ENCODE measurements at regions not wholly inside any gene's neighbourhood (a gene's known extent, or its start where the extent isn't known, plus 50 kb on each side); places are given as distances from the start of the nearest gene placed in this dataset.
"Not testable (repeated sequence)": the region's sequence is repeated elsewhere in the genome, so short reads cannot be mapped to it uniquely, and the experiment has no call there.

DNA sequence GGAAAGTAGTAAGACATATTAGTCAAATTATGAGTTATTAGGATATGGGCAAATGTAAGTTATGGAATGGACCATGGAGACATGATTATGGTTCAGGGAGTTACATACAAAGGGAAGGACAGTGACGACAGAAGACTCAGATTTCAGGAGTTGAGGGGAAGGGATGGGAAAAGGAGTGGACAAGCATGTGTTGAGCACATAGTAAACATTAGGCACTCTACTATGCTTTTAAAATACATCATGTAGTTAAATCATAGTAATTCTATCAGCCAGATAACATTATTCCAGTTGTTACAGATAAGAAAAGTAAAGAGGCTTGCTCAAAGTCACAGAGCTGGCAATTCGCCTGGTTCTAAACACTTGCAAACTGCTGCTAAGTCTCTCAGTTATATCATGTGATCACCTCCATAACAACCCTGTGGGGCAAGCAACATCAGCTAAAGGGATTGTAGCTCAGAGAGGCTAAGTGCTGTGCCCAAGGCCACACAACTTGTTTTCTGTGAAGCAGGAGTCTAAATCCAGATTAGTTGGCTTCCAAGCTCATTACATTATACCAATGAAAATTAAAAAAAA lies 115.2 kb upstream of the MDFIC start:
- DNase-seq: no peak

DNA sequence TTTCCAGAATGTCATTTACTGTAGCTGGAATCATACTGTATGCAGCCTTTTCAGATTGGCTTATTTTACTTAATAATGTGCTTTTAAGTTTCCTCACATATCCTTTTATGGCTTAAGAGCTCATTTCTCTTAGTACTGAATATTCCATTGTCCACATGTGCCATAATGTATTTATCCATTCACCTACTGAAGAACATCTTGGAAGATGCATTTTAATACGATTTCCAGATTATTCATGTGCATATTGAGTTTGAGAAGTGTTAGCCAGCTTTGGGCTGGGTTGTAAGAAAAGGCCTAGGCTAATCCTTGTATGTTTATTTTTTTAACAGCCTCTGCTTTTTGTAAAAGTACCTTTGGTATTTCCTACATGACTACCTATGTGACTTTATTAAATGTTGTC lies 109.3 kb upstream of the MDFIC start:
- no peak for DNase-seq

DNA sequence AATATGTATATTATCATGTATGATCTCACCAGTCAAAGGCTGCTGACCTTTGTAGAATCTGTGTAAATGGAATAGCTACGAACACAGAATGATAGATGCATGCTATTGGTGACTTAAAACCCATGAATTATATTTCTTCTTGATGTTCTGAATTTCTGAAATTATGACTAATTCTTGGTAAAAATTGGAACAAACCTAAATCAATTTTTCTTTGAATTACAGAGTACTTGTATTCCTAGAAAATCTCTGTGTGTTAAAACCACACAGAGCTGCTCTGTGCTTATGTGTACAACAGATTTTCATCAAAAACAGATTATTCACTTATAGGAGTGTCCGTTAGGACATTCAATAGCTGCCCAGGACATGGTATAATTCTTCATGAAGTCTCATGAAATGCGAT lies 108.3 kb upstream of the MDFIC start:
- DNase-seq: no peak

DNA sequence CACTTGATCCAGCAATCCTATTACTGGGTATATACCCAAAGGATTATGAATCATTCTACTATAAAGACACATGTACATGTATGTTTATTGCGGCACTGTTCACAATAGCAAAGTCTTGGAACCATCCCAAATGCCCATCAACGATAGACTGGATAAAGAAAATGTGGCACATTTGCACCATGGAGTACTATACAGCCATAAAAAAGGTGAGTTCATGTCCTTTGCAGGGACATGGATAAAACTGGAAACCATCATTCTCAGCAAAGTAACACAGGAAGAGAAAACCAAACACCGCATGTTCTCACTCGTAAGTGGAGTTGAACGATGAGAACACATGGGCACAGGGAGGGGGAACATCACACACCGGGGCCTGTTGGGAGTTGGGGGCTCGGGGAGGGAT lies 104.9 kb upstream of the MDFIC start:
- not testable (repeated sequence) for DNase-seq

DNA sequence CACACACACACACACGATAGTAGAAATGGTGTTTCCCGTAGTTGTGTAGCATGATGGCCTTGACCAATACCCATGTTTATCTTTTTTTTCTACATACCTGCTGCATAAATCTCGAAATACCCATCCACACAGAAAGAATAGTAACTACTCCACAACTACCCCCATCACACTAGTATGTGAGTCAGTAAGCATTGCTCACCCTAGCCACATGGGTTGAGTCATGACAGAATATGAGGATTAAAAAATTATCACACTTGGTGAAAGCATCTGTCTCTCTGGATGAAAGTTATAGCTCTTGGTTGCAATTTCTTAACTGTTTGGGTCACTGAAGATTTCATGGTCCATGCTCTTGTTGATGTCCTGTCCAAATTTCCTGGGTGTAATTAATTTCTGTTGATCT lies 103.4 kb upstream of the MDFIC start:
- peak in 1 of 56 donors; percentile 0 for DNase-seq

DNA sequence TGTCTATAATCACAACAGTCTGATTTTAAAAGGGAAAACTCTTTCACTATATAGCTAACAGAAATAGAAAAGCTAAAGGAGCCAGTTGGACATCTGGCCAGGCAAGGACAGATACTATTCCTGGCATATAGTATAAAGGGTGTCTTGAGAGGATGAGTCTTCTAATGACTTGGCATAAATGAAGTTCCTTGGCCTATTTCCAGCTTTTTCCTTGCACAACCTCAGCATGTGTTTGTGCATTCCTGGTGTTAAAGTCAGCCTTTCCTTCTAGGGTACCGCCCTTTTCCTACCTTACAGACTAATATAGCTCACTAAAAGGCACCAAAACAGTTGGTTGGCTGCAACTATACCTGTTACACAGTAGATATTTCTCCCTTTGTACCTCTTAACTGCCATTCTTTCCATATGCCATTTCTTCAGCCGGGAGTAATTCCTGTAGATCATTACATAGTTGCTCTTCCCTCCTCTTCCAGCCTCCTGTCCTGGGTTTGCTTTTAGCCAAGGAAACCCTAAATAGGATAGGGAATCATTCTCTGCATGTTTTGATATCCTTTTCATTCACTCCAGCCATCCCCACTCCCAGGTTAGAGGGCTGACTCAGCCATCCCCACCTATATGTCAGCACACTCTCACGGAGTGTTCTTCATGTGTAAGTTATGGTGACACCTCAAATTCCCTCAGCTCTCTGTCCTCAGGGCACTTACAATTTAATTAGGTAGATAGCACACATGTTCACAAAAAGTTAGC lies 102.1 kb upstream of the MDFIC start:
- no peak for DNase-seq

DNA sequence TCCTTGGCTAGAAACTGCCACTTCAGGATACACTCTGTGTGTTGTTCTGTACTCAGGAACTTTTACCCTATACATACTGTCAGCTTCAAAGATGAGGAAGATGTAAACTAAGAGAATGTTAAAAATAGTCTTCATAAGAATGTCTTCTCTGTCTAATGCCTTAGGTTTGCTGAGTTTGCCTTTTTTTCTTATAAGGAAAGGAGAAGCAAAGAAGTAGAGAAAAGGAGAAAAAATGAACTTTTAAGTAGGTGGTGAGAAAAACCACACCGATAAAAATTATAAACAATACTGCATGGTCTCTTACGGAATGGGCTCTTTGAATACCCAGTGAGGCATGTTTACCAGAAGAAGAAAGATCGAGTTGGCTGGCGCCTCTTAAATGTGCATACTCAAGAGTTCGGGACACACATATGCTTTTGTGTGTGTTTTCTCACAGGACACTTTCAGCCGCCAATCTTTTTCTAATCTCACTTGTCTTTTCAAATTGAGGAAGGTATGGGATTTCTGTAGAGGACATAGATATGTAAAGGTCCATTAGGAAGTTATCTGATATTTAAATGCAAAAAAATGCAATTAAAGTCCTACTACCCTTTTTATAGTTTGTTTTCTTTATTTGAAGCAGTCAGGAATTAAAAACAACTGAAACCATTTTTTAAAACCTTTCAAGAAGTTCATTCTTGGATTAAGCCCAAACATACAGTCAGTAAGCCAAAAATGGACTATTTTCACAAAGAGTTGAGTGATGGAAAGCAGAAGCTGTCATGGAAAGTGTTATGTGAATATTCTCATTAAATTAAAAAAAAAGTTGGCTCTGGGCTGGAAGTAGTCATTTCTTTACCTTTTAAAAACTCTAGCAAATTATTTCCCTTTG lies 100.6 kb upstream of the MDFIC start:
- no peak for DNase-seq

DNA sequence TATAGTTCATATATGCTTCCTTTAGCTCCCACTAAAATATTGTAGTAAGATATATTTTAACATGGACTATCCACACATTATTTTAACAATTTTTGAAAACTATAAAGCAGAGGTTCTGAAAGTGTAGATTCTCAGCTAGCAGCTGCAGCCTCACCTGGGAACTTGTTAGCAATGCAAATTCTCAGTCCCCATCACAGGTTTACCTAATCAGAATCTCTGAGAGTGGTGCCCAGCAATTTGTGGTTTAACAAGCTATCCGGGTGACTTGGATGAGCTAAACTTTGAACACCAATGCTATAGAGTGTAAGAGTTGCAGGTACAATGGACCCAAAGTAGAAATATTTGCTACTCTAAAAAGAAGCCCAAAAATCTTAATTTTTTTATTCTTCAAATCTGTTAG lies 99.8 kb upstream of the MDFIC start:
- DNase-seq: no peak

DNA sequence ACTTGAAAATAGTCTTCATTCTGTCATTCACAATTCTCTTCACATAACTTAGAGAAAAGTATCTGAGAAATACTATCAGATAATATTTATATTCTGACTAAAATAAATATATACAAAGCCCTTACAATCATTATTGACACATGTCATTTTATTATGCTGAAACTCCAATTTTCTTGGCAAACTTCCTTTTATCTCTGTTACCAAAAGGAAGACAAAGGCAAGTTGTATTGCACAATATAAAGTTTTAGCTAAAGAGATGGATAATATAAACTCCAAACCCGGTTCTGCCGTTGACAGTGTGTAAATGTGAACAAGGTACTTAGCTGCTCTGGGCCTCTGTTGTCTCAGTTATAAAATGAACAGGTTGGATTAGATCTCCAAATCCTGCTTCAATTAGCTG lies 99.0 kb upstream of the MDFIC start:
- DNase-seq: no peak

DNA sequence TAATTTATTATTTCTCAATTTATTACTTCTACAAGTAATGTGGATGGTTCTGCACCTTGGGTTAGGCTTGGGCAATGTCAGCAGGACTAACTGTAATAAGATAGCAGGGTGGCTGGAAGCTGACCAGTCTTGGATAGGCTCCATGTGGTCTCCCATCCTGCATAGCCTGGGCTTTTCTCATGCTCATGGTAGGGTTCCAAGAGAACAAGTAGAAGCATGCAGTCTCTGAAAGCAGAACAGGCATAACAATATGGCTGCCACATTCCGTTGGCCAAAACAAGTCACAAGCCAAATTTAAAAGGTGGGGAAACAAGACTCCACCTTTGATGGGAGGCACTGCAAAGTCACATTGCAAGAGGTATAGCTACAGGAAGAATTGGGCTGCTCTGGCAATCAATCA lies 98.6 kb upstream of the MDFIC start:
- DNase-seq: no peak

DNA sequence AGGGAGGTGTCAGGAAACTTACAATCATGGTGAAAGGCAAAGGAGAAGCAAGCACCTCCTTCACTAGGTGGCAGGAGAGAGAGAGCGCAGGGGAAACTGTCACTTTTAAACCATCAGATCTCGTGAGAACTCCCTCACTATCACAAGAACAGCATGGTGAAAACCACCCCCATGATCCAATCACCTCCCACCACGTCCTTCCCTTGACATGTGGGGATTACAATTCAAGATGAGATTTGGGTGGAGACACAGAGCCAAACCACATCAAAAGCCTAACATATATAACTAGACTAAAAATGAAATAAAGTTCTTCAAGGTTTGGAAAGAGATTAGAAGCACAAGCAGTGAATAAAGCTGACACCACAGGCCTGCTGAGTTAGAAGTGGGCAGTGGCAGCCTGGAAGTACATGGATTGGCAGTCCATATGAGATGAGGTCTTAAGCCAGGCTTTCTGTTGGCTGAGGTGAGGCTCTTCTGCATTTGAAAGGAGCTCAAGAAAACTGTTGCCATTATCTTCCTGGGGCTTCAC lies 96.4 kb upstream of the MDFIC start:
- DNase-seq: no peak

DNA sequence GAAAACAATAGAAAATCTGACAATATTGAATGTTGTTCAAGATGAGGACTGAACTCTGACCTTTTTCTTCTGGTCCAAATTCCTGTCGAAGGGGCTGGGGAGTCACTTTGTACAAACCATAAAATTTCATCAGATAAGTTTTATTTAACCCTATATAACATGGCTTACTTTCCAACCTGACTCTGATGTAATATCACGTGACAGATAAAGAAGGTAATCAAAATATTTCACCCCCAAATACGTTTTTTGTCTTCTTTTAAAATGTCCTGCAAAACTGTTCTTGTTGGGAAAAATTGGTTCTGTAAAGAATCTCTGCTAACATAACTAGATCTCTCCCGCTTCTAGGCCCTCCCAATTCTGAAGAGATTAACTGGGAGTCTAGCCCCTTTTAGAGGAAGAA lies 90.9 kb upstream of the MDFIC start:
- no peak for DNase-seq

DNA sequence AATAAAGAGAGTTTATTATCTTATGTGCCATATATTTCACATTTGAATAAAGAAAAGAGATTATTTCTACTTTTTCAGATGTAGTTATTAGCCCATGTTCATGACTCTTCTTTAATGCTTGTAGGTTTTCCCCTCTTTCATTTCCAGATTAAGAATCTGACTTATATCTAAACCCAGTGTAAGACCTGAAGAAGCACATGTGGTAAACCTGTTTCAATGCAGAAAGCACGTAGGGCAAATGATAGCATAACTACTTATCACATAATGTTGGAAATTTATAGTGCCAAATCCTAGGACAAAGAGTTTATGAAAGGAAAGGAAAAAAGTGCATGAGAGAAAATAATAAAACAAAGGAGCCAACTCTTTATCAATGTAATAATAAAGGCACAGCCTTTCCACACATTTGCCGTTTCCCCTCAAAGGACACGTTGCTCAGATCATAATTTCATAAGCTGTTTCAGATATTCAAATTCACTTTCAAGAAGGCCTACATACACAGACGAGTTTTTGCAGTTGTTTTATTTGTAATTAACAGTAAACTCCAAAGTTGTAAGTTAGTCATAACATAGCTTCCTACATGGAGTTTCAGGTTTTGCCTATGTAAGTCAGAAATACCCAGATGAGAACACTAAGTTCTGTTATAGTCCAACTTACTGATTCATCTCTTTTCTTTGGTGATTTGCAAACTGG lies 88.8 kb upstream of the MDFIC start:
- no peak for DNase-seq

DNA sequence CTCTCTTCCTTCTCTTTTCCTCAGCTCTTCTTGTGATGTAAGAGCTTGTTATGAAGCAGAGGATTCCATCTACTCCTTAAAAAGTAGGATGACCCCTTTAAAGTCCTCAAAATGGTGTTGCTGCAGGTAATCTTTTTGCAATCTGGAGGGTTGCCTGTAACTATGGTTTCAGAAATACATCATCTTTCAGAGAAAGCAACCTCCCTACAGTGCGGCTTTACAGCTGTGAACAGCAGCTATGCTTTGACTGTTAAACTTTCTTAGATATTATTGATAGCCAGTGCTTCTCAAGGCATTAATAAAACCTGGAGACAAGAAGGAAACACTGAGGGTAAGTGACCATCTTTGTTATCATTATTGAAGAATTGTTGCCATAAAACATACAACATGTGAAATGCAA lies 86.6 kb upstream of the MDFIC start:
- DNase-seq: no peak

DNA sequence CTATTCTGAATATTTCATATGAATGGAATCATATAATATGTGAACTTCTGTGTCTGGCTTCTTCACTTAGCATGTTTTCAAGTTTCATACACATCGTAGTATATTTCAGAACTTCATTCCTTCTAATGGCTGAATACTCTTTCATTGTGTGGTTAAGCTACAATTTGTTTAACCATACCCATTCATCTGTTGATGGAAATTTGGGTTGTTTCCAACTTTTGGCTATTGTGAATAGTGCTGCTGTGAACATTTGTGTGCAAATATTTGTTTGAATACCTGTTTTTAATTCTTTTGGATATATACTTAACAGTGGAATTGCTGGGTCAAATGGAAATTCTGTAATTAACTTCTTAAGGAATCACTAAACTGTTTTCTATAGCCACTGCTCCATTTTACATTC lies 86.0 kb upstream of the MDFIC start:
- no peak for DNase-seq

DNA sequence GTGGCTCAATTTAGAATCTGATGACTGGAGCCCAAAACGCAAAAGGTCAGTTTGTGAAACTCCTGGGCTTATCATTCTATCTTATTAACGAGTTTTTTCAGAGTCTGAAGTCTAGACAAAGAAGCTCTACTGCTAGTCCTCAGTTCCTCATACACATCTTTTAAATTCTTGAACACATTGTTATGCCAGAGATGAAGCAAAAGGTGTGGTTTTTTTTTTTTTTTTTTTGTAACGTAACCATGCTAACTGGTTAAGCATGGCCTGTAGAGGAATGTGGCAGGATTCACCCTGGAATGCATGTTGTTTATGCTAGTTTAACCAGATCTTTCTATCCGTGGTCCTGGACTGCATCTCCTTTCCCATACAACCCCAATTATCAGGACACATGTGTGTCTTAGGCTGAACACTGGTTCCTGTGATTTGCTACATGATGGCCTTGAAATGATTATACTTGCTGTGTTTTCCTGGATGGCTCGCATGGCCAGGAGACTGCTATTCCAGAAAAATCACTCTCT lies 79.3 kb upstream of the MDFIC start:
- DNase-seq: no peak

DNA sequence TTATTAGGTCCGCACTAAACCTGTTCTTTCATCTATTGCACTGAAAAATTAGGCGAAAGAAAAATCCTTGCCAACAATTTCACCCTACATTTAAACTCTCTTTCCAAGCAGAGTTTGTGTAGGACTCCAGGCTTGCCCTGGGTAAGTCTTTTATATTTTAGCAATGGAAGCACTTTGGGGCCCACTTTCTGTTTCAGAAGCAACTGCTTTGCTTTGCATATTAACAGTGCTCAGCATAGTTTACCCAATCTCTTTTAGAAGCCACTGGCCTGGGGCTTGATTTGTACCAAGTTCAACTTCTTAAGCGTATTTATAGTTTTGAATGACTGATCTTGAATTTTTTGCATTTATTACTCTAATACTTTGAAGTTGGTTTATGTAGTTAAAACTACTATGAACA lies 78.8 kb upstream of the MDFIC start:
- DNase-seq: no peak

DNA sequence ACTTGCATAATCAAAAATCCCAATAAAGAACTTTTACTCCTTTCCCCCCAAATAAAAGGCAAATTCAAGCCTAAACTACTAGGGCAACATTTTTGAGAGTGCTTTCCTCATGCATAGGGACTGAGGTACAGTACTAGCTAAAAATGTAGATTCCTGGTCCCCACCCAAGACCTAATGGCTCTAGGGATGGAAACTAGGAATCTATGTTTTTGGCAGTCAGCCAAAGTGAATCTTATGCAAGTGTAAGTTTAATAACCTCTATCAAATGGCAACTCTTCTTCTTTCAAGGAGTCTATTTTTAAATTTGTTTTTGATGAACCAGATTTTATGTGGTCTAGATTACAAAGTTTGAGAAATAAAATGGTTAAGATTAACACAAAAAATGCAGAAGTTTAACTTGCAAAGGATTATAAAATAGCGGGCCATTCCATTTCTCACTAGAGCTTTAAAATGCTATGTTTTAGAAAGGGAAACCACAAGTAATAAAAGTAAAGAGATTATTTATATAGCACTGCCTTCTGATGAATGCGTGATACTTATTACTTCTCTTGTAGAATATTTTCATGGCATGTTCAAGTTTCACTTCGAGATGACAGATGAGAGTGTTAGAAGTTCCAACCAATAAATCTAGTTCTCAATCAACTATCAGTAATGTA lies 70.4 kb upstream of the MDFIC start:
- no peak for DNase-seq

DNA sequence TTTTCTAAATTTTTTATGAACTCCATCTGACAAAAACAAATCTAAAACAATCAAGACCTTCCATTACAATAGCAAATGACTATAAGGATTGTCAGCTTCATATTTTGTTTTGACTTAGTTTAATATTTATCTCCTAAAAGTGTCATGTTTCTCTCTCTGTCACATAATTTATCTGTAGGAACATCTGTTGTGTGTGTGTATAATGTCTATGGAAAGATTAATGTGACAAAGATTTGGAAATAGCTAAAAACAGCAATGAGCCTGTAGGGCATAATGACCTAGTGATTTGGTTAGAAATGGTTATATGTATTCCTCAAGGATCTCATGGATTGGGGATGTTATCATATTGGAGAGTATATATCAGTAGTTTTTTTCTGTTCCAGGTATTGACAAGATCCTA lies 69.6 kb upstream of the MDFIC start:
- DNase-seq: no peak

DNA sequence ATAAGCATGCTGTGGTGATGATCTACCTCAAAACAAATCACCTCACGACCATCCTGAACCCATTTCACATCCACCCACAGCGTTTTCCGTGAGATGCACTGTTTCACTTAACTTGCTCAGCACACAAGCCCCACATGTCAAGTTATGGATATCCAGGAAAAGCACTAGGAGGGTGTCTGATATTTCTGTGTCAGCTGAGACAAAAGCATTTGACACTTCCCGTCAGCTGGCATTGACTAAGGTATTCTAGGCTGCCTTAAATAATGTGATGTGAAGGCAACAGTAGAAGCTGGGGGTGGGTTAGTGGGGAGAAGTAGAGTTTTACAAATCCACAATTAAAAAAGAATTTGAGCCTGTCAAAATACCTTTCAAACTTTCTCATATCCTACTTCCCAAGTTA lies 68.7 kb upstream of the MDFIC start:
- peak in 13 of 56 donors; percentile 1 to 38 (median 9) for DNase-seq

DNA sequence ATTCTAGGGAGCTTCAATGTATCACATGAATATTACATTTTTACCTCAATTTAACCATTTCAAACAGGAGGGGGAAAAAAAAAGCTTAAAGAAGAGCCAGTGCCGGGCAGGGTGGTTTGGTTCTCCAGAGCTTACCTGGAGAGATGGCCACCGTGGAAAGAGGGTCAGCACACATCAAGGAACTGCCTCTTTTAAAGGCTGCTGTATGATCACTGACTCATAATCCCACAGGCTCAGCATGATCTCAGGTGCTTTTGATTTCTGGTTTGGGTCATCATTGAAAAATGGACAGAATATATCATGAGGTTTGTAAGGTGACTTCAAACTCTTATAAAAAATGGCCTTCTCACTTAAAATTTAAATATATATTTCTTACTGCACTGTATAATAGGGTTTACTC lies 67.5 kb upstream of the MDFIC start:
- DNase-seq: no peak

Measured in nucleus accumbens (tissue), 56 donors.